GM23338 (cell line): ENCODE measurements at regions not wholly inside any gene's neighbourhood (a gene's known extent, or its start where the extent isn't known, plus 50 kb on each side); places are given as distances from the start of the nearest gene placed in this dataset.

ENCODE experiments used
- ATAC-seq: fragments of 200-7000 bp; cut with Tn5 transposase; 3 replicates; pipeline ENCODE4 v1.9.1; 2020
- DNase-seq: peaks from one replicate; pipeline ENCODE4 v3.0.0-alpha.2; 2015; ENCODE audit warnings: low spot score
- H2AFZ ChIP-seq: fragments of 200-600 bp; sonication (generic); 2 replicates; pipeline ENCODE4 v1.8.0; 2016; ENCODE audit warnings: antibody characterized with exemption, mild to moderate bottlenecking, moderate library complexity
- H3F3A ChIP-seq: fragments of 200-600 bp; sonication (generic); replicated peaks from 2 replicates; pipeline ENCODE4 v1.8.0; 2017; ENCODE audit warnings: antibody characterized with exemption, mixed run types, low read depth
- H3K27ac ChIP-seq: fragments of 200-600 bp; sonication (generic); 2 replicates; pipeline ENCODE4 v1.6.1; 2016; ENCODE audit warnings: low read depth
- H3K27me3 ChIP-seq: fragments of 200-600 bp; sonication (generic); 2 replicates; pipeline ENCODE4 v1.8.0; 2016; ENCODE audit warnings: mild to moderate bottlenecking, mixed run types, moderate library complexity; ENCODE audit not compliant: insufficient read depth
- H3K36me3 ChIP-seq: fragments of 200-600 bp; sonication (generic); 2 replicates; pipeline ENCODE4 v1.8.0; 2016; ENCODE audit warnings: mild to moderate bottlenecking; ENCODE audit not compliant: insufficient read depth
- H3K4me1 ChIP-seq: fragments of 200-600 bp; sonication (generic); 2 replicates; pipeline ENCODE4 v1.8.0; 2016; ENCODE audit warnings: mild to moderate bottlenecking, moderate library complexity; ENCODE audit not compliant: insufficient read depth
- H3K4me2 ChIP-seq: fragments of 200-600 bp; sonication (generic); 2 replicates; pipeline ENCODE4 v1.7.1; 2017; ENCODE audit warnings: mixed run types
- H3K4me3 ChIP-seq: fragments of 200-600 bp; sonication (generic); 2 replicates; pipeline ENCODE4 v1.6.1; 2016; ENCODE audit warnings: mixed run types
- H3K79me2 ChIP-seq: fragments of 200-600 bp; sonication (generic); replicated peaks from 2 replicates; pipeline ENCODE4 v1.8.0; 2017; ENCODE audit warnings: mild to moderate bottlenecking; ENCODE audit not compliant: insufficient read depth
- H3K9me2 ChIP-seq: fragments of 200-600 bp; sonication (generic); 2 replicates; pipeline ENCODE4 v1.8.0; 2017; ENCODE audit not compliant: insufficient read depth
- H4K20me1 ChIP-seq: fragments of 200-600 bp; sonication (generic); replicated peaks from 2 replicates; pipeline ENCODE4 v1.8.0; 2017; ENCODE audit warnings: mild to moderate bottlenecking; ENCODE audit not compliant: insufficient read depth
- H3K27ac Mint-ChIP-seq: 2 replicates; pipeline ENCODE4 v1.8.0; 2020; ENCODE audit warnings: inconsistent platforms, mild to moderate bottlenecking, moderate library complexity, mixed read lengths
- H3K27me3 Mint-ChIP-seq: 3 replicates; pipeline ENCODE4 v1.8.0; 2022; ENCODE audit warnings: low read depth, mild to moderate bottlenecking, moderate library complexity, mixed read lengths, inconsistent platforms; ENCODE audit not compliant: insufficient read depth, poor library complexity
- H3K36me3 Mint-ChIP-seq: 3 replicates; pipeline ENCODE4 v1.8.0; 2021; ENCODE audit warnings: low read depth, mild to moderate bottlenecking, inconsistent platforms, moderate library complexity, mixed read lengths
- H3K4me1 Mint-ChIP-seq: 3 replicates; pipeline ENCODE4 v1.8.0; 2020; ENCODE audit warnings: mild to moderate bottlenecking, inconsistent platforms, mixed read lengths
- H3K4me3 Mint-ChIP-seq: 3 replicates; pipeline ENCODE4 v1.8.0; 2021; ENCODE audit warnings: moderate library complexity, mild to moderate bottlenecking, inconsistent platforms, mixed read lengths
- H3K9me3 Mint-ChIP-seq: 3 replicates; pipeline ENCODE4 v1.8.0; 2020; ENCODE audit warnings: moderate library complexity, mild to moderate bottlenecking, inconsistent platforms, mixed read lengths
- CREB1 ChIP-seq: fragments of 250-450 bp; sonication (Bioruptor Pico); IDR thresholded peaks from 2 replicates; pipeline ENCODE4 v1.5.0; 2020; ENCODE audit warnings: low read depth, mild to moderate bottlenecking, moderate library complexity
- EZH2 ChIP-seq: fragments of 200-600 bp; sonication (generic); IDR thresholded peaks from one replicate; pipeline ENCODE4 v1.8.0; 2017; ENCODE audit warnings: antibody characterized with exemption, mild to moderate bottlenecking, low read depth; ENCODE audit not compliant: unreplicated experiment
- EZH2phosphoT487 ChIP-seq: fragments of 200-600 bp; sonication (generic); IDR thresholded peaks from one replicate; pipeline ENCODE4 v1.8.1; 2018; ENCODE audit warnings: antibody characterized with exemption; ENCODE audit not compliant: unreplicated experiment
- JUNB ChIP-seq: IDR thresholded peaks from one replicate; pipeline ENCODE4 v1.6.1; 2016; ENCODE audit warnings: antibody characterized with exemption; ENCODE audit not compliant: unreplicated experiment
- NANOG ChIP-seq: IDR thresholded peaks from 2 replicates; pipeline ENCODE4 v1.6.1; 2016; ENCODE audit warnings: antibody characterized with exemption, borderline replicate concordance
- POLR2AphosphoS5 ChIP-seq: IDR thresholded peaks from 2 replicates; pipeline ENCODE4 v1.6.1; 2016; ENCODE audit warnings: antibody characterized with exemption, low read depth
- STAT1 ChIP-seq: IDR thresholded peaks from one replicate; pipeline ENCODE4 v1.6.1; 2016; ENCODE audit warnings: antibody characterized with exemption; ENCODE audit not compliant: unreplicated experiment
- ZNF114 ChIP-seq: fragments of 250-450 bp; sonication (Bioruptor Pico); IDR thresholded peaks from 2 replicates; pipeline ENCODE4 v1.5.0; 2020; ENCODE audit warnings: mild to moderate bottlenecking, moderate library complexity
- ZNF331 ChIP-seq: fragments of 250-450 bp; sonication (Bioruptor Pico); IDR thresholded peaks from 2 replicates; pipeline ENCODE4 v1.5.0; 2020; ENCODE audit warnings: low read depth, mild to moderate bottlenecking, moderate library complexity
- TF ChIP-seq, protein P1 (sequence below): IDR thresholded peaks from 2 replicates; pipeline ENCODE4 v1.6.1; 2016; ENCODE audit warnings: antibody characterized with exemption
- TF ChIP-seq, protein P2 (sequence below): fragments of 250-450 bp; sonication (Bioruptor Pico); IDR thresholded peaks from 2 replicates; pipeline ENCODE4 v1.5.0; 2020; ENCODE audit warnings: mild to moderate bottlenecking, moderate library complexity

DNA sequence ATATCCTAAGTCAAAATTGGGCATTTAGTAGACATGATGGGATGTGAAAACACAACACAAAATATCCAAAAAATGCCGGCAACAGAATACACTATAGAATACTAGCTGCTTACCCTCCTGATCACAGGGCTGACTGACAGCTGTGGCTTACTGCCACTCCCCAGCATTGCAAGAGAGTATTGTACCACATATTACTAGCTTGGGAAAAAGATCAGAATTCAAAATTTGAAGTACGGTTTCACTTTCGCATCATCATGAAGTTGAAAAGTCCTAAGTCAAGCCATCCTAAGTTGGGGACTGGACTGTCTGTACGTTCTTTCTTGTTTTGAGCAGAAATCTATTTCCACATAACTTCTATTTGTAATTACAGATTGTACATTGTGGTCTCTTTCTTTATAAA, 851.4 kb downstream of the MAT2B start:
- no peak overlapping the region for H2AFZ ChIP-seq
- H3K4me1 ChIP-seq, result 0 out of 2 replicates have a peak, but pooled peaks cover 4% of the 10 kb centered on the region
- H3K4me2 ChIP-seq, result no peak overlapping the region
- Mint-ChIP-seq H3K36me3 (no peaks in the 10 kb centered on the region), H3K27ac (no peak overlapping the region), H3K27me3 (peaks cover 5% of the 10 kb centered on the region), H3K4me1 (peaks cover 8% of the 10 kb centered on the region), H3K4me3 (no peak overlapping the region), H3K9me3 (no peaks in the 10 kb centered on the region)
- no peak for TF ChIP-seq ZNF331 (CRISPR knock-in tag)
- TF ChIP-seq EZH2phosphoT487, result no peak
- no peak for TF ChIP-seq ZNF114
- no peak for TF ChIP-seq STAT1
- no peak for TF ChIP-seq POLR2AphosphoS5
- no peak for TF ChIP-seq NANOG
- no peak for TF ChIP-seq CREB1 (CRISPR knock-in tag)
- ATAC-seq, result no peak
- H3K36me3 ChIP-seq, result no peaks in the 10 kb centered on the region
- no peaks in the 10 kb centered on the region for H3K79me2 ChIP-seq
- no peak overlapping the region for H3K4me3 ChIP-seq
- H3K27ac ChIP-seq, result no peak overlapping the region
- no peaks in the 10 kb centered on the region for H3K27me3 ChIP-seq
- H3K9me2 ChIP-seq, result peaks cover 5% of the 10 kb centered on the region
- H3F3A ChIP-seq, result no peaks in the 10 kb centered on the region
- no peak for DNase-seq
- H4K20me1 ChIP-seq, result no peaks in the 10 kb centered on the region

DNA sequence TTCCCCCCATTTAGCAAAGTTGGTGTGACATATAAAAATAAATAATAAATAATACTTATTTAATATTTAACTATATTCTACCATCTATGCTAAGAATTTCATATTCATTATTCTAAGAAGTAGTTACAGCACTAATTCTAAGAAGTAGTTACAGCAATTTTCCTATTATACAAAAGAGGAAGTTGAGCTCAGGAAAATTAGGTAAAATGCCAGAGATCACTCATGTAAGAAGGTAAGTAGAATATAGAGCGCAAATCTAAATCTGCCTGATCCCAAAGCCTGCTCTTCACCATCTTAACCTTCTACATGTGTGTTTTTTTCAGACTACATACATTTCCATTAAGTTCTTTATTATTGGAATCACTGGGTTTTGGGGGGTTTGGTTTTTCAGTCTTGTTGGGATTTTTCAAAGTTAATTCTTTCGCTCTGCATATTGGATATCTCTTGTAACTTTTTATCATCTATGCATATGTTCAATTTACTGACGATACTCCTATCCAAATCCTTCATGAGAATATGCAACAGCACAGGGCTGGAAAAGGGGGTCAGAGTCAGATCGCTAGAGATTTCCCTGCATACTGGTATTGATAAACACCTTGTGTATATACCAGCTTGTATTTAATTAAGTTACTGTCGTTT, 852.1 kb downstream of the MAT2B start:
- H2AFZ ChIP-seq, result no peak overlapping the region
- ATAC-seq (no peak), DNase-seq (no peak)
- no peak overlapping the region for H3K4me2 ChIP-seq
- no peak overlapping the region for H3K27ac ChIP-seq
- H3K4me1 Mint-ChIP-seq, result peaks cover 8% of the 10 kb centered on the region
- no peak overlapping the region for H3K4me3 ChIP-seq
- H3K79me2 ChIP-seq, result no peaks in the 10 kb centered on the region
- H3K9me2 ChIP-seq, result peaks cover 5% of the 10 kb centered on the region
- H3K27me3 ChIP-seq, result no peaks in the 10 kb centered on the region
- no peaks in the 10 kb centered on the region for H3K36me3 Mint-ChIP-seq
- H3K4me1 ChIP-seq, result 0 out of 2 replicates have a peak, but pooled peaks cover 4% of the 10 kb centered on the region
- H4K20me1 ChIP-seq, result no peaks in the 10 kb centered on the region
- H3K36me3 ChIP-seq, result no peaks in the 10 kb centered on the region
- no peak overlapping the region for H3K27ac Mint-ChIP-seq
- no peak overlapping the region for H3K4me3 Mint-ChIP-seq
- H3F3A ChIP-seq, result no peaks in the 10 kb centered on the region
- H3K9me3 Mint-ChIP-seq, result no peaks in the 10 kb centered on the region
- H3K27me3 Mint-ChIP-seq, result no peaks in the 10 kb centered on the region
- no peak for TF ChIP-seq NANOG
- no peak for TF ChIP-seq CREB1 (CRISPR knock-in tag)
- TF ChIP-seq, protein P1, sequence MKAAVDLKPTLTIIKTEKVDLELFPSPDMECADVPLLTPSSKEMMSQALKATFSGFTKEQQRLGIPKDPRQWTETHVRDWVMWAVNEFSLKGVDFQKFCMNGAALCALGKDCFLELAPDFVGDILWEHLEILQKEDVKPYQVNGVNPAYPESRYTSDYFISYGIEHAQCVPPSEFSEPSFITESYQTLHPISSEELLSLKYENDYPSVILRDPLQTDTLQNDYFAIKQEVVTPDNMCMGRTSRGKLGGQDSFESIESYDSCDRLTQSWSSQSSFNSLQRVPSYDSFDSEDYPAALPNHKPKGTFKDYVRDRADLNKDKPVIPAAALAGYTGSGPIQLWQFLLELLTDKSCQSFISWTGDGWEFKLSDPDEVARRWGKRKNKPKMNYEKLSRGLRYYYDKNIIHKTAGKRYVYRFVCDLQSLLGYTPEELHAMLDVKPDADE, result no peak
- no peak for TF ChIP-seq POLR2AphosphoS5
- no peak for TF ChIP-seq EZH2phosphoT487
- TF ChIP-seq ZNF114, result no peak
- TF ChIP-seq JUNB, result no peak
- no peak for TF ChIP-seq EZH2
- TF ChIP-seq, protein P2, sequence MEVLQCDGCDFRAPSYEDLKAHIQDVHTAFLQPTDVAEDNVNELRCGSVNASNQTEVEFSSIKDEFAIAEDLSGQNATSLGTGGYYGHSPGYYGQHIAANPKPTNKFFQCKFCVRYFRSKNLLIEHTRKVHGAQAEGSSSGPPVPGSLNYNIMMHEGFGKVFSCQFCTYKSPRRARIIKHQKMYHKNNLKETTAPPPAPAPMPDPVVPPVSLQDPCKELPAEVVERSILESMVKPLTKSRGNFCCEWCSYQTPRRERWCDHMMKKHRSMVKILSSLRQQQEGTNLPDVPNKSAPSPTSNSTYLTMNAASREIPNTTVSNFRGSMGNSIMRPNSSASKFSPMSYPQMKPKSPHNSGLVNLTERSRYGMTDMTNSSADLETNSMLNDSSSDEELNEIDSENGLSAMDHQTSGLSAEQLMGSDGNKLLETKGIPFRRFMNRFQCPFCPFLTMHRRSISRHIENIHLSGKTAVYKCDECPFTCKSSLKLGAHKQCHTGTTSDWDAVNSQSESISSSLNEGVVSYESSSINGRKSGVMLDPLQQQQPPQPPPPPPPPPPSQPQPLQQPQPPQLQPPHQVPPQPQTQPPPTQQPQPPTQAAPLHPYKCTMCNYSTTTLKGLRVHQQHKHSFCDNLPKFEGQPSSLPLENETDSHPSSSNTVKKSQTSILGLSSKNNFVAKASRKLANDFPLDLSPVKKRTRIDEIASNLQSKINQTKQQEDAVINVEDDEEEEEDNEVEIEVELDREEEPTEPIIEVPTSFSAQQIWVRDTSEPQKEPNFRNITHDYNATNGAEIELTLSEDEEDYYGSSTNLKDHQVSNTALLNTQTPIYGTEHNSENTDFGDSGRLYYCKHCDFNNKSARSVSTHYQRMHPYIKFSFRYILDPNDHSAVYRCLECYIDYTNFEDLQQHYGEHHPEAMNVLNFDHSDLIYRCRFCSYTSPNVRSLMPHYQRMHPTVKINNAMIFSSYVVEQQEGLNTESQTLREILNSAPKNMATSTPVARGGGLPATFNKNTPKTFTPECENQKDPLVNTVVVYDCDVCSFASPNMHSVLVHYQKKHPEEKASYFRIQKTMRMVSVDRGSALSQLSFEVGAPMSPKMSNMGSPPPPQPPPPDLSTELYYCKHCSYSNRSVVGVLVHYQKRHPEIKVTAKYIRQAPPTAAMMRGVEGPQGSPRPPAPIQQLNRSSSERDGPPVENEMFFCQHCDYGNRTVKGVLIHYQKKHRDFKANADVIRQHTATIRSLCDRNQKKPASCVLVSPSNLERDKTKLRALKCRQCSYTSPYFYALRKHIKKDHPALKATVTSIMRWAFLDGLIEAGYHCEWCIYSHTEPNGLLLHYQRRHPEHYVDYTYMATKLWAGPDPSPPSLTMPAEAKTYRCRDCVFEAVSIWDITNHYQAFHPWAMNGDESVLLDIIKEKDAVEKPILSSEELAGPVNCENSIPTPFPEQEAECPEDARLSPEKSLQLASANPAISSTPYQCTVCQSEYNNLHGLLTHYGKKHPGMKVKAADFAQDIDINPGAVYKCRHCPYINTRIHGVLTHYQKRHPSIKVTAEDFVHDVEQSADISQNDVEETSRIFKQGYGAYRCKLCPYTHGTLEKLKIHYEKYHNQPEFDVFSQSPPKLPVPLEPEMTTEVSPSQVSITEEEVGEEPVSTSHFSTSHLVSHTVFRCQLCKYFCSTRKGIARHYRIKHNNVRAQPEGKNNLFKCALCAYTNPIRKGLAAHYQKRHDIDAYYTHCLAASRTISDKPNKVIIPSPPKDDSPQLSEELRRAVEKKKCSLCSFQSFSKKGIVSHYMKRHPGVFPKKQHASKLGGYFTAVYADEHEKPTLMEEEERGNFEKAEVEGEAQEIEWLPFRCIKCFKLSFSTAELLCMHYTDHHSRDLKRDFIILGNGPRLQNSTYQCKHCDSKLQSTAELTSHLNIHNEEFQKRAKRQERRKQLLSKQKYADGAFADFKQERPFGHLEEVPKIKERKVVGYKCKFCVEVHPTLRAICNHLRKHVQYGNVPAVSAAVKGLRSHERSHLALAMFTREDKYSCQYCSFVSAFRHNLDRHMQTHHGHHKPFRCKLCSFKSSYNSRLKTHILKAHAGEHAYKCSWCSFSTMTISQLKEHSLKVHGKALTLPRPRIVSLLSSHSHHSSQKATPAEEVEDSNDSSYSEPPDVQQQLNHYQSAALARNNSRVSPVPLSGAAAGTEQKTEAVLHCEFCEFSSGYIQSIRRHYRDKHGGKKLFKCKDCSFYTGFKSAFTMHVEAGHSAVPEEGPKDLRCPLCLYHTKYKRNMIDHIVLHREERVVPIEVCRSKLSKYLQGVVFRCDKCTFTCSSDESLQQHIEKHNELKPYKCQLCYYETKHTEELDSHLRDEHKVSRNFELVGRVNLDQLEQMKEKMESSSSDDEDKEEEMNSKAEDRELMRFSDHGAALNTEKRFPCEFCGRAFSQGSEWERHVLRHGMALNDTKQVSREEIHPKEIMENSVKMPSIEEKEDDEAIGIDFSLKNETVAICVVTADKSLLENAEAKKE, result no peak
- no peak for TF ChIP-seq ZNF331 (CRISPR knock-in tag)
